Hepatocyte (in vitro differentiated cells): ENCODE measurements at regions not wholly inside any gene's neighbourhood (a gene's known extent, or its start where the extent isn't known, plus 50 kb on each side); places are given as distances from the start of the nearest gene placed in this dataset.

Source experiments
- CTCF ChIP-seq: fragments of 200-600 bp; sonication (generic); IDR thresholded peaks from 2 replicates; pipeline ENCODE4 v1.5.1; 2016; ENCODE audit warnings: antibody characterized with exemption, mild to moderate bottlenecking; ENCODE audit not compliant: poor library complexity
- EZH2 ChIP-seq: fragments of 200-600 bp; sonication (generic); IDR thresholded peaks from 2 replicates; pipeline ENCODE4 v1.6.1; 2016; ENCODE audit warnings: antibody characterized with exemption, mild to moderate bottlenecking, borderline replicate concordance

- no peak for TF ChIP-seq CTCF
- no peak for TF ChIP-seq EZH2
Measured at GRCh38 chr4:17238633-17239032, 273.3 kb downstream of the QDPR start.
